Peyer's patch (tissue), 4 donors: ENCODE measurements at regions not wholly inside any gene's neighbourhood (a gene's known extent, or its start where the extent isn't known, plus 50 kb on each side); places are given as distances from the start of the nearest gene placed in this dataset.
"Not testable (repeated sequence)": the region's sequence is repeated elsewhere in the genome, so short reads cannot be mapped to it uniquely, and the experiment has no call there.

Source experiments
- POLR2A ChIP-seq, 2 donors: fragments of 450-650 bp; IDR thresholded peaks; one replicate each; pipeline ENCODE4 v1.5.1; 2017; ENCODE audit warnings: antibody characterized with exemption in 2 of 2, mild to moderate bottlenecking in 2 of 2, moderate library complexity in 2 of 2
- TF ChIP-seq, protein P1 (sequence below), 6 experiments: fragments of 450-650 bp in 4 of 6; fragments of 200-600 bp in 2 of 6; sonication (generic) in 1 of 6; IDR thresholded peaks; one replicate each; pipeline ENCODE4 v1.5.1; 2017 to 2019; ENCODE audit warnings: antibody characterized with exemption in 6 of 6, mild to moderate bottlenecking in 3 of 6, moderate library complexity in 1 of 6

DNA sequence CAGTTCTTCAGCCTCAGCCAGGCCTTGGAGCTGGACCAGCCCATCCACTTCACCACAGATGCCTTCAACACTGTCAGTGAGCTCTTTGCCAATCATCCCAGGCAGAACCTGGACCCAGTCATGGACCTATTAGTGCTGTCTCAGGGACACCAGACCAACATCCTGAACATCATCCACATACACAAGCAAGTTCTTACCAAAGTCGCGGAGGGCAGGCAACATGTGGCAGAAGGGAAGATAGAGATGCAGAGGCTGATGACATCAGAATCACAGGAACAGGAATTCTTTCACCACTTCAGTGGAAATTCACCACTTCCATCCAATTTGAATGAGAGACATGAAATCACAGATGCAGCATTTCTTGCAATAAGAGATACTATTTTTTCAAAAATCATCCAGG lies 845.3 kb downstream of the FOXD4L5 start:
- not testable (repeated sequence) for TF ChIP-seq POLR2A (IDR thresholded peaks at IDR 0.05)
- TF ChIP-seq, protein P1, sequence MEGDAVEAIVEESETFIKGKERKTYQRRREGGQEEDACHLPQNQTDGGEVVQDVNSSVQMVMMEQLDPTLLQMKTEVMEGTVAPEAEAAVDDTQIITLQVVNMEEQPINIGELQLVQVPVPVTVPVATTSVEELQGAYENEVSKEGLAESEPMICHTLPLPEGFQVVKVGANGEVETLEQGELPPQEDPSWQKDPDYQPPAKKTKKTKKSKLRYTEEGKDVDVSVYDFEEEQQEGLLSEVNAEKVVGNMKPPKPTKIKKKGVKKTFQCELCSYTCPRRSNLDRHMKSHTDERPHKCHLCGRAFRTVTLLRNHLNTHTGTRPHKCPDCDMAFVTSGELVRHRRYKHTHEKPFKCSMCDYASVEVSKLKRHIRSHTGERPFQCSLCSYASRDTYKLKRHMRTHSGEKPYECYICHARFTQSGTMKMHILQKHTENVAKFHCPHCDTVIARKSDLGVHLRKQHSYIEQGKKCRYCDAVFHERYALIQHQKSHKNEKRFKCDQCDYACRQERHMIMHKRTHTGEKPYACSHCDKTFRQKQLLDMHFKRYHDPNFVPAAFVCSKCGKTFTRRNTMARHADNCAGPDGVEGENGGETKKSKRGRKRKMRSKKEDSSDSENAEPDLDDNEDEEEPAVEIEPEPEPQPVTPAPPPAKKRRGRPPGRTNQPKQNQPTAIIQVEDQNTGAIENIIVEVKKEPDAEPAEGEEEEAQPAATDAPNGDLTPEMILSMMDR (IDR thresholded peaks at IDR 0.05): not testable (repeated sequence)
